ENCODE measurements at regions not wholly inside any gene's neighbourhood (a gene's known extent, or its start where the extent isn't known, plus 50 kb on each side); places are given as distances from the start of the nearest gene placed in this dataset.

DNA sequence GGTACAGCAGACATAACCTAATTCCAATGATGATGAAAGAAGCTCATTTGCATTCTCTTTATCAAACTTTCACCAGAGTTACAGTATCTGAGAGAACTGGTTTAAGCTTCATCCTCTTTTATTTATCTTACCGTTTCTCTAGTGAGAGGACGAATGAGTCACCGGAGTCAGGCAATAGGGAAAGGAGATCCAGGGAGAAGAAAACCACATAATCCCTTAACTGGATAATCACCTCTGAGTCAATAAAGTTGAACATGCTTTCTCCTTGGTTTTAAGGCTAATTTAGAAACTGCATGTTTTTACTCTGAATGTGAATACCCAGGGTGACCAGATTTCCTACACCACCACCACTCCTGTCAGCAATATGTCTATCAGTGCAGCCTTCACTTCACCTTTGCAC, 313.7 kb upstream of the TBX18 start (continued):
- TF ChIP-seq, protein P1, sequence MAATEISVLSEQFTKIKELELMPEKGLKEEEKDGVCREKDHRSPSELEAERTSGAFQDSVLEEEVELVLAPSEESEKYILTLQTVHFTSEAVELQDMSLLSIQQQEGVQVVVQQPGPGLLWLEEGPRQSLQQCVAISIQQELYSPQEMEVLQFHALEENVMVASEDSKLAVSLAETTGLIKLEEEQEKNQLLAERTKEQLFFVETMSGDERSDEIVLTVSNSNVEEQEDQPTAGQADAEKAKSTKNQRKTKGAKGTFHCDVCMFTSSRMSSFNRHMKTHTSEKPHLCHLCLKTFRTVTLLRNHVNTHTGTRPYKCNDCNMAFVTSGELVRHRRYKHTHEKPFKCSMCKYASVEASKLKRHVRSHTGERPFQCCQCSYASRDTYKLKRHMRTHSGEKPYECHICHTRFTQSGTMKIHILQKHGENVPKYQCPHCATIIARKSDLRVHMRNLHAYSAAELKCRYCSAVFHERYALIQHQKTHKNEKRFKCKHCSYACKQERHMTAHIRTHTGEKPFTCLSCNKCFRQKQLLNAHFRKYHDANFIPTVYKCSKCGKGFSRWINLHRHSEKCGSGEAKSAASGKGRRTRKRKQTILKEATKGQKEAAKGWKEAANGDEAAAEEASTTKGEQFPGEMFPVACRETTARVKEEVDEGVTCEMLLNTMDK (IDR thresholded peaks at IDR 0.05; ENCODE audit: borderline replicate concordance, insufficient read depth, low read depth, low read length, poor library complexity, severe bottlenecking) = no peak
- TF ChIP-seq STAT6 (CRISPR knock-in tag; IDR thresholded peaks at IDR 0.05) (no peak), NR1H2 (CRISPR knock-in tag; IDR thresholded peaks at IDR 0.05) (no peak), SMARCA4 (IDR thresholded peaks at IDR 0.05) (peak; percentile 47; the same call in 1 of the 2 replicates), YY1 (IDR thresholded peaks at IDR 0.05; ENCODE audit: borderline replicate concordance in 1 of 3, control insufficient read depth in 1 of 3, extremely low read depth in 1 of 3, insufficient read depth in 3 of 3, insufficient read length in 1 of 3, insufficient replicate concordance in 2 of 3, low read depth in 1 of 3, low read length in 2 of 3) (no peak), CHD2 (IDR thresholded peaks at IDR 0.05; ENCODE audit: low read depth, low read length) (no peak), TRIM28 (IDR thresholded peaks at IDR 0.05) (no peak), ZBTB26 (CRISPR knock-in tag; IDR thresholded peaks at IDR 0.05) (no peak), ZBTB43 (CRISPR knock-in tag; IDR thresholded peaks at IDR 0.05) (no peak), RBM34 (IDR thresholded peaks at IDR 0.05; ENCODE audit: borderline replicate concordance, insufficient read depth, low read length) (no peak), POLR2A (conservative IDR thresholded peaks at IDR 0.05) (no peak), ZNF217 (CRISPR knock-in tag; IDR thresholded peaks at IDR 0.05) (no peak), ARID1B (IDR thresholded peaks at IDR 0.05) (peak; percentile 66), SRSF7 (optimal IDR thresholded peaks at IDR 0.05; ENCODE audit: low read depth, low read length) (no peak)
- TF ChIP-seq, protein P2, sequence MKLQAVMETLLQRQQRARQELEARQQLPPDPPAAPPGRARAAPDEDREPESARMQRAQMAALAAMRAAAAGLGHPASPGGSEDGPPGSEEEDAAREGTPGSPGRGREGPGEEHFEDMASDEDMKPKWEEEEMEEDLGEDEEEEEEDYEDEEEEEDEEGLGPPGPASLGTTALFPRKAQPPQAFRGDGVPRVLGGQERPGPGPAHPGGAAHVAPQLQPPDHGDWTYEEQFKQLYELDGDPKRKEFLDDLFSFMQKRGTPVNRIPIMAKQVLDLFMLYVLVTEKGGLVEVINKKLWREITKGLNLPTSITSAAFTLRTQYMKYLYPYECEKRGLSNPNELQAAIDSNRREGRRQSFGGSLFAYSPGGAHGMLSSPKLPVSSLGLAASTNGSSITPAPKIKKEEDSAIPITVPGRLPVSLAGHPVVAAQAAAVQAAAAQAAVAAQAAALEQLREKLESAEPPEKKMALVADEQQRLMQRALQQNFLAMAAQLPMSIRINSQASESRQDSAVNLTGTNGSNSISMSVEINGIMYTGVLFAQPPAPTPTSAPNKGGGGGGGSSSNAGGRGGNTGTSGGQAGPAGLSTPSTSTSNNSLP (IDR thresholded peaks at IDR 0.05; ENCODE audit: borderline replicate concordance, low read depth, low read length) = no peak
- TF ChIP-seq, protein P3, sequence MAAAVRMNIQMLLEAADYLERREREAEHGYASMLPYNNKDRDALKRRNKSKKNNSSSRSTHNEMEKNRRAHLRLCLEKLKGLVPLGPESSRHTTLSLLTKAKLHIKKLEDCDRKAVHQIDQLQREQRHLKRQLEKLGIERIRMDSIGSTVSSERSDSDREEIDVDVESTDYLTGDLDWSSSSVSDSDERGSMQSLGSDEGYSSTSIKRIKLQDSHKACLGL (CRISPR knock-in tag; IDR thresholded peaks at IDR 0.05; ENCODE audit: borderline replicate concordance, poor library complexity, severe bottlenecking) = no peak

Data from K562 (cell line).